ENCODE measurements at regions not wholly inside any gene's neighbourhood (a gene's known extent, or its start where the extent isn't known, plus 50 kb on each side); places are given as distances from the start of the nearest gene placed in this dataset.
A peak's percentile ranks its signal among the peaks of the same experiment; 100 is the strongest.

DNA sequence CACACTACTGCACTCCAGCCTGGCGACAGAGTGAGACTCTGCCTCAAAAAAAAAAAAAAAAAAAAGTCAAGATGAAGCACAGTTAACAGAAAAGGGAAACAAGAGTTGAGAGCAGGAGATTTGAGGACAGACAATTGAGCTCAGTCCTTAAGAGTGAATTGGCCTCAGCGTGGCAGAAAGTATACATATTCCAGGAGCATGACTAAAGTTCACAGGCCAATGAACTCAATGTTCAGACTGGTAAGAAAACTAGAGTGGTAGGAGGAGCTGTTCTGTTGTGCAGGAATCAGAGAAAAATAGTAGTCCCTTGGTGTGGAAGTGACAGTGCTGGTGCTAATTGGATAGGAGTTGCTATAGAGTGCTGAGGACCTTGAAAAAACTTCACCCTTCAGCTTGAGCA is 60.0 kb downstream of the NRN1 start:
- DNase-seq = no peak

DNA sequence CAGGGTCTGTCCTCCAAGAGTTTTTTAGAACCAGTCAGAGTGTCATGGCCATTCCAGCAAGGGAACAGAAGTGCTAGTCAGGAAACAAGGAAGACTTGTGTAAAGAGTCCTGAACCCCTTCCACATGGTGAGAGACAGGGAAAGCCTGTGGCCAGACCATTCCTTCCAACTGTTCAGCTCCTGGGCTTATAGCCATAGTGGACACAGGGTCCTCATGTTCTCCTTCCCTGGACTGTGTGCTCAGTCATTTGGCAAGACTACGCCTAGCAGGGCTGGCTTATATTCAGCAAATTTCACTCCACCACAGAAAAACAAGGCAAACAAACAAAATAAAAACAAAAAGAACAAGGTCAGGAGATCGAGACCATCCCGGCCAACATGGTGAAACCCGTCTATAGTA is 60.5 kb downstream of the NRN1 start:
- DNase-seq = no peak

DNA sequence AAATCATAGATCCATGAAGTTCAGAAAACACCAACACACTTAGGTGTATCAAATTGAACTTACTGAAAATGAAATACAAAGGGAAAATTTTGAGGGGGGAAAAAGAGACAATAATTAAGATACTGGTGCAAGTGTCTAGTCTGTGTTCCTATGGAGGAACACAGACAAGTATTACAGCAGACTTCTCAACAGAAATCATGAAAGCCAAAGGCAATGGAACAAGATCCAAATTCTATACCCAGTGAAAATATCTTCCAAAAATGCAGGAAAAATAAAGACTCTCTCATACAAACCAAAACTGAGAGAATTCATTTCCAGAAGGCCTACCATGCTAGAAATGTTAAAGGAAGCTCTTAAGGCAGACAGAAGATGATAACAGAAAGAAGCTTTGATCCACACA is 63.1 kb downstream of the NRN1 start:
- no peak for DNase-seq

DNA sequence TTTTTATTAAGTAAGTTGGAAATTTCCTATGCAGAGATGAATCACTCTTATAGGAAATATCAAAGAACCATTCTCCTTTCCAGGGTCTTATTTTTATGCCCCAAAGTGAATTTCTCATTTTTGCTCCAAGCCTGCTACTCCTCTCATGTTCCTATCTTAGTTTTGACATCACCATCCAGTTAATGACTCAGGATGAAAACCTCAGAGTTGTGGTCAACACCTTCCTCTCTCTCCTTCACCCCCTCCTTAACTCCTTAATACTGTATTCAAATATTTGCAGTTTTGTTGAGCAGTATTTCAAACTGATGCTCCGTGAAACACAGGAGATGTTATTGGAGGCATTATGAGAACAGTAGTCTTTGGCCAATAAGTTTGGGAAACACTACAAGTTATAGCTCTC is 64.1 kb downstream of the NRN1 start:
- no peak for DNase-seq

DNA sequence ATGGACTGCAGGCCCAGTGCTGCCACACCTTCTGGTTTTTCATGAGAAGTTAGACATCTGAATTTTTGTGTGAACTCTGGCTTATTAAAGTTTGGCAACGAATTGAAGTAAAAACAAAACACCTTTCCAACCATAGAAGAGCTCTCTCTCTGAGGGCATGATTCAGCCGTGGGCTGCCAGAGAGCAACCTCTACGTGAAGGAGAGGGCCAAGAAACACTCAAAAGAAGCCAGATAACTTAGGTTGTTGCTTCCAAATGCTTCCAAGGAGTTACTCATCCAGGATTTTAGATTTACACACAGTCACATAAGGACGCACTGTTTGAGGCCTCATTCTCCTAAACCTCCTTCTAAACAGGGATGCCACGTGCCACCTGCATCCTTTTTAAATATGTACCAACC is 65.5 kb downstream of the NRN1 start:
- no peak for DNase-seq

DNA sequence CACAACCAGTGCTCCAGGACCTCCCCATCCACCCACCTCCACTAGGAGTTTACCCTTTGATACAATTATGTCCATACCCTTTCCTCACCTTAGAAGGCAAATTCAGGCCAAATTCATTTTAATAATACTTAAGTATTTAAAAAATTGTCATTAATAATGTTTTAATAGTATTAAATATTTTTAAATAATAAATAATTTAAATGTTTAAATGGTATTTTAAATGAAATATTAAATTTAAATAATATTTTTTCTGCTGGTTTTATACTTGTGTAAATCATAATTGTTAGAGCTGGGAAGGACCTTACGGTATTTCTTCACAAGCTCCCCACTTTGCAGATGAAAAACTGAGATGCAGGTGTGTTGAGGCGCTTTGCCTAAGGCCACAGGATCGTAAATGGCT is 67.8 kb downstream of the NRN1 start:
- DNase-seq = no peak

DNA sequence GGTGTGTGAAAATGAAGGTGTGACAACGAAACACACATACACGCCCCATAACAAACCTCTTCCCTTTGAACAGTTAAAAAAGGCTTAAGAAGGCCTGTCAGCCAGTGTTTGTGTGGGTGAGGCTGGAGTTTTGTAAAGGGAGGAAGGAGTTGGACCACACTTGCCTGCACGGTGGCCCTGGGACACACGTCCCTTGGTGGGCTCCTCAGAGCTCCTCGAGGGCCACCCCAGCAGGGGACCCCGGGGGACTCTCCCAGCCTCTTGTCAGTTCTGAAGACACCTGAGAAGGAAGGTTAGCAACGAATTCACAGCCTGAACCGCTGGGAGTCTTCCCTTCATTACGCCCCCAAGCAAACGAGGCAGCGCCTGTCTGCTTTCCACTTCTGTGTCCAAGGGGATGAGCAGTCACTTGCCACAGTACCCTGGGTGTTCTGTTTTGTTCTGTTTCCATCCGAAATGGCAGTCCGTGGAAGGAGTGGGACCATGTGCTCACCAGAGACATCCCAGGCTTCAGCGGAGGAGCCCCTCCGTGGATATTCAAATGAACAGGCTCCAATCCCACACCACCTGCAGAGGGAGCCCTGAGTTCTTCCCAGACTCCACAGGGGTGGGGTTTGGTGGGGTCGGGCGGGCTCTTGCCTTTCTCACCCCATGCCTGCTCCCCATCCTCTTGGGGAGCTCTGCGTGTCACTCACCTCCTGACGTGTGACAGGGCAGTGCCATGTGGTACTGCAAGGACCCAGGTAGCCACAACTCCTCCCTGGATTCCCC is 68.6 kb downstream of the NRN1 start:
- DNase-seq = no peak

DNA sequence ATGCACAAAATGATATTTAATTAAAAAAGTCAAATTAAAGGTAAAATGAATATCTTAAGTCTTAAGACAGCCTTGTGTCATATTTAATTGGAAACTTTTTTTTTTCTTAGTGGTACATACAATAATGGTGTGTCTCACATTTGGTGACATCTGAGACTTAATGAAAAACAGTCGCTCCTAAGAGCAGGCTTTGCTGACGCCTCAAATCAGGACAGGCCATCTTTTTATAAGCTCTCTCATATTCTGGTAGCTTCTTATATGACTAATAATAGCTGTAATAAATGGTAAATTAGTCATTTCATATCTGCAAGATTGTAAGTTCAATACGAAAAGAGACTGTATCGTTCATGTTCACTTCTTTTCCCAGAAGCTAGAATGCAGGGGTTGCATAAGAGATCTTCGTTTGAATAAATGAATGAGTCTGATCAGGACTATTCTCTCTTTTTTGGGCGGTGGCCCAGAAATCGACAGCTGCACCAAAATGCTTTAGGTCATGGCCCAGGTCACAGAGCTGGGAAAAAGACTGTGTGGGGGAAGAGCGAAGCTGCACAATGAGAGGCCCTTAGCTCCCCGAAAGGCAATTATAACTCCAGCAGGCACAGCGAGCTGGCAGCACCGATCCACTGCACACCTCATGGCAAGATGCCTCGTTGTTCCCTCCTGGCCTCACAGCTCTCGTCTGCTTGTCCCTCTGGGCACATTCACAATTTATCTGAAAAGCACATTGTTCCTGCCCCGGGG is 69.4 kb downstream of the NRN1 start:
- peak in 1 of 2 experiments; percentile 34 for DNase-seq

DNA sequence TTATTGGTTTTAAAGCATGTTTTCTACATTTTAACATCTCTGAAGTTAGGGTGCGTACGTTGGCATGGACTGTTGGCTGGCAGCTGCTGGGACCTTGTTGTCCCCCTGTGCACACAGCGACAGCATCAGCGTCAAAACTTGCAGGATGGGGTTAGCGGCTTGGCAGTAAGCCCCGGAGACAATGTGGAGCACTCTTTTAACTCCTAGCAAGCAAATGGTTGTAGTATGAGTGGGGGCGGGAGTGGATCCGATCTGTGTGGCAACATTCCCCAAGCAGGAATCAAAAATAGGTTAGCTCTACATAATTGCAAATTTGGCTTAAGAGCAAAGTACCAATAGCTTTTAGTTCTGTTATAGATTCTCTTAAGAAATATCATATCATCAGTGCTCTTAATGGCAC is 70.1 kb downstream of the NRN1 start:
- no peak for DNase-seq

DNA sequence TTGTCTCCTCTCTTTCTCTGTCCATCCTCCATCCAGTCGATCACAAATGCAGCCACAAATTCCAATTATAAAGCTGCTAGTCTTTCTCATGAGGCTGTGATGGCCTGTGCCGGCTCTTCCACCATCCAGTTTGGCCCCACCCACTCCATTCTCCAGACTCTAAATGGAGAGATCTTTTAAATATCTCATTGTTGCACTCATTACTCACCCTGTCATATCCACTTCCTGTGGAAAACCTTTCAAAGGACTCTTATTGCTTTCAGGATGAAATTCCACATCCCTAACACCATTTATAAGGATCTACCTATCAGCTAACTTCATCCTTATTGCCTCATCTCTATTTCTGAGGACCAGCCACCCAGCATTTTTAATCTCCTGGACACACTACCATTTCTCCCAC is 70.6 kb downstream of the NRN1 start:
- no peak for DNase-seq

DNA sequence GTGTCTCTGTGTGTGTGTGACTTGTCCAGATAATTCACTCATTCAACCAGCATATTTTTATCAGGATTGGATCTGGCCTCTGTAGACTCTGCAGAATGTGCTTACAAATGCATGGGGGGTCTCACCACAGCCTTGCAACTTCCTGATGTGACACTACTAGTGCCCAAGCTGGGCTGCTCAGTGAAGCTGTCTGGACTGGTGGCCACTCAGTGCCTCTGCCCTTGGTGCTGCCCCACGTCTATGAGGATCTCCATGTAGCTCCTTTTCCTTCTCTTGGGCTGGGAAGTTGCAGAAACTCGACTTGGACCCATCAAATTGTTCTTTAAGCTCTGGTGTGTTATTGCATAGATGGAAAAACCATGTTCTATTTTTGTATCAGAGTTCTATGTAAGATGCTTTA is 75.8 kb downstream of the NRN1 start:
- DNase-seq = no peak

DNA sequence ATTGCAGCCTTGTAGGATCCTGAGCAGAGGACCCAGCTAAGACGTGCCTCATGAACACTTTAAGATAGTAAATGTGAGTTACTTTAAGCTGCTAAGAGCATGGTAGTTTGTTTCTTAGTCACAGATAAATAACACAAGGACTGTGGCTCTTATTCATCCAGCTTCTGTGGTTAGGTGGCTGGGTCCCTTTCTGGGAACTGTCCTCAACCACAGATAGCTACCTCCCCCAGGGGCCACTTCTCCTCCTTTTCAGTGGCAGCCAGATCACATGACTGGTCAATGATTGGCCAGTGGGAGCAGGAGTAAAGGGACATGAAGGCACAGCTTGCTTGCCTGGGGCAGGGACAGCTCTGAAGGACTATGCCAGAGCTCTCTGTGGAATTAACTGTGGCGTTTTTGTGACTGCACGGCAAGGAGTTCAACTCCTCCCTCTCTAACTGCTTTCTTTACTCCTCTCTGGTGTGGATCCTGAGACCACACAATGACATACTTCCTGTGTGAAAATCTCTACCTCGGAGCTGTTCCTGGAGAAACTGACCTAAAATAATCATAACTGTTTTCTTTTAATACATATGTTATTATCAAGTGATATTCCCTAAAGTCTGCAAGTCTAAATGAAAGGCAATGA is 76.5 kb downstream of the NRN1 start:
- no peak for DNase-seq

DNA sequence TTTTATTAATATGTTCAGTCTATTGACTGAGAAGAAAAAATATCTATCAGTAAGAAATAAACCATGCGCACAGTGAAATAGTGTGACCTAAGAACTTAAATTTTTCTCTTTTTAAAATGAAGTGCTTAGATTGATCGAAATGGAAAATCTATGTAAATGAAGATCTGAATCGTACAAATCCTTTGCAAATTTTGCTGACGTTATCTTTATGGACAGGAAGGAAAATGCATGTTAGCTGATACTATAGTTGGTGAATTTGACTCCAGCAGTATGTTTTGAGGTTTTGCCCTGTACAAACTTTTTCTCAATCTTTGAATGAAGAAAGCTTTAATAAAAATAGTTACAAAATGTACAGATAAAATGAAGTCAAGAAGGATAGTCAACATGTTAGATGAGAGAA is 82.9 kb downstream of the NRN1 start:
- DNase-seq = no peak

DNA sequence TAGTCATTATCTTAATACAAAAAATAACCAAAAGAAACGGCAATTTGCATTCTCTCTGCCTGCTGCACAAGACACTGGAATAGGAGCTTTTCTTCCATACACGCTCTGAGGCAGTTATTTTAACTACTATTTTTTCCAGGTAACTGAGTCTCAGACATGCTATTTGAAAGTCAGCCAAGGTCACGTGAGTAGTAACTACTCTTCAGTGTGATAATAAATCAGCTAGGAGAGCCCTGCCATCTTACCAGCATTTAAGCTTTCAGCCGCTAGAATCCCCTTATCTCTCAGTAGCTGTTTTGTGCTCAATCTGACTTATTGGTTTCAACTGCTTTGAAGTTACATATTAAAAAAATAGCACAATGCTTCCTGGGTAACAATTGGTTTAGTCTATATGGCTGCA is 84.5 kb downstream of the NRN1 start:
- no peak for DNase-seq

DNA sequence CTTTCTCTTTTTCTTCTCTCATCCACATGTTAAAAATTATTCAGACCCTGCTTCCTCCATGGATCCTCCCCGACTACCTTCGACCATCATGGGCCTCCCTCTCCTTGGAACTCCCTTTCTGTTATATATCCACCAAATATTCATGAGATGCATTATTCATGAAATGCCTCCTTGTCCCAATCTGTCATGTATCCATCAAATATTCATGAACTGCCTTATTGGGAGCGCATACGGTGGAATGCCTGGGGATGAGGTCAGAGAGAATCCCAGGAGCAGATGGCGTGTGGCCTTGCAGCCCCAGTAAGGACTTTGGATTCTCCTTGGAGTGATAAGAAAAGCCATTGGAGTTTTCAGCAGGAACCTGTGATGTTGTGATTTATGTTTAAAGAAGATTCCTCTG is 97.0 kb downstream of the NRN1 start:
- peak in 1 of 2 experiments; percentile 19 for DNase-seq

DNA sequence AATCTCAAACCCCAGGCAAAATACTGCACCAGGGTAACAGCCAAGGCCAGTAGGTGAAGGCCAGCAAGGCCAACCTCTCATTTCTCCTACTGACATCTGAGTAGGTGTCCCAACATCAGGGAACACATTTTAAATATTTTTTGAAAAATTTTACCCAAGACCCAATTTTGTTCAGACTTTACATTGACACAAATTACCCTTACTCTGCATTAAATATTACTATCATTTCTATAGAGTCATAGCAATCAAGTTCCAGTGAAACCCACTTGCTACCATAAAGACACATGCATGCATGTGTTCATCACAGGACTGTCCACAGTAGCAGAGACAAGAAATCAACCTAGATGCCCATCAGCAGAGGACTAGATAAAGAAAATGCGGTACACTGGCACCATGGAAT is 99.9 kb downstream of the NRN1 start:
- DNase-seq = no peak

DNA sequence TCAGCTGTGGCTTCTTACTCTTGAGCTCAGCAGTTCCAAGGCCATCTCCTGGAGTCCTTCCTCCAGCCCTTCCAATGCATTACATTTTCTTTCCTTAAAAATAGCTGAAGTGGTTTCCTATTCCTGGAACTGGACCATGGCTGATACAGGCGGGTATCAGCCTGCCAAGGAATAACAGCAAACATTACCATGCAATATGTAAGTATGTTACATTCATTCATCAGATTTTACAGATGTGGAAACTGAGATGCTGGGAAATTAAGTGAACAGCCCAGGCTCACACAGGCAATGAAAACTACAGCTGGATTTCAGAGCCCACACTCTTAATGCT is 100.4 kb downstream of the NRN1 start:
- no peak for DNase-seq

DNA sequence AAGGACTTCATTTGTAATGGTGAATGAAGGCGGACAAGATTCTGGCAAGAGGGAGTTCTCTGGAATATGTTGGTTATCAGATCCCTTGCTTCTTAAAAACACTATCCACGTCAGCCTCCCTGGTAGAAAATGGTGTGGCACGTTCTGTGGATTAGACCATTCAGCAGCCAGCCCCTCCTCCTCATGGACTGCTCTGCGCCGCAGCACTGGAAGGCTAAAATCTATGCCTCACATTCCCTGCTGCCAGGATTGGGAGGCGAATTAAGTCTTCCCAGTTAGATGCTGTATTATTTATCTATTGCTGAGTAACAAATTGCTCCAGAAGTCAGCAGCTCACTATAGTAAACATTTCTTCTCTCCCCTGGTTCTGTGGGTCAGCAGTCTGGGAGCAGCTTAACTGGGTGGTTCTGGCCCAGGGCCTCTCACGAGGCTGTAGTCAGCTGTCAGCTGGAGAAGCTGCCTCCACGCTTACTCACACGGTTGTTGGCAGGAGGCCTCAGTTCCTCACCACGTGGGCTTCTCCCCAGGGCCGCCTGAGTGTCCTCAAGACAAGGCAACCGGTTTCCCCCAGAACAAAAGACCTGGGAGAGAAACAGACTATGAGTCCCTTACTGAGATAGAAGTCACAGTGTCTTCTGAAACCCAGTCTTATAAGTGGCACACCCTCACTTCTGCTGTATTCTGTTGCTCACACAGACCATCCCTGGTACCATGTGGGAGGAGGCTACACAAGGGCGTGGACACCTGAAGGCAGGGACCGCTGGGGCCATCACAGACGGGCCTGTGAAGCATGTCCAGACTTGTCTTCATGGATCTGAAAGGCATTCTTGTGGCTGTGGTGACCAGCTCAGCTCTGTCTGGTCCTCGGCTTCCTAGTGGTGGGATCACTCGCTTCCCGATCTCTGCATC is 101.0 kb downstream of the NRN1 start:
- DNase-seq = peak in 1 of 2 experiments; percentile 58

DNA sequence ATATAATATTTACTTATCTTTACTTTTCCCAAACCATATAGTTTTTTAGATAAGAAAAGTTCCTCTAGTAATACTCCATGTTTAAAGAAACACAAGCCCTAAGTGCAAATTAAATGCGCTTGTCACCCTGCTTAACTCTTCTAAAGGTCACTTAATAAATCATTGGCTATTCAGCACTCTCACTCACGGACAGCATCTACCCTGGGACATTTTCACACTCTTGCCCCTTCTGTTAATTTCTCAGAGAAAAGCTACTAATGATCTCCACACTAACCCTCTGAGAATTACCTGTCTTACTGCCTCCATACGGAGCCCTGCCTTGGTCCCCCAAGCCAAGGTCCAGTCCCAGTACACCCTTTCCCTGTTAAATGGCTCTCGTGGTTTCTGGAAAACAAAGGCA is 102.2 kb downstream of the NRN1 start:
- no peak for DNase-seq

DNA sequence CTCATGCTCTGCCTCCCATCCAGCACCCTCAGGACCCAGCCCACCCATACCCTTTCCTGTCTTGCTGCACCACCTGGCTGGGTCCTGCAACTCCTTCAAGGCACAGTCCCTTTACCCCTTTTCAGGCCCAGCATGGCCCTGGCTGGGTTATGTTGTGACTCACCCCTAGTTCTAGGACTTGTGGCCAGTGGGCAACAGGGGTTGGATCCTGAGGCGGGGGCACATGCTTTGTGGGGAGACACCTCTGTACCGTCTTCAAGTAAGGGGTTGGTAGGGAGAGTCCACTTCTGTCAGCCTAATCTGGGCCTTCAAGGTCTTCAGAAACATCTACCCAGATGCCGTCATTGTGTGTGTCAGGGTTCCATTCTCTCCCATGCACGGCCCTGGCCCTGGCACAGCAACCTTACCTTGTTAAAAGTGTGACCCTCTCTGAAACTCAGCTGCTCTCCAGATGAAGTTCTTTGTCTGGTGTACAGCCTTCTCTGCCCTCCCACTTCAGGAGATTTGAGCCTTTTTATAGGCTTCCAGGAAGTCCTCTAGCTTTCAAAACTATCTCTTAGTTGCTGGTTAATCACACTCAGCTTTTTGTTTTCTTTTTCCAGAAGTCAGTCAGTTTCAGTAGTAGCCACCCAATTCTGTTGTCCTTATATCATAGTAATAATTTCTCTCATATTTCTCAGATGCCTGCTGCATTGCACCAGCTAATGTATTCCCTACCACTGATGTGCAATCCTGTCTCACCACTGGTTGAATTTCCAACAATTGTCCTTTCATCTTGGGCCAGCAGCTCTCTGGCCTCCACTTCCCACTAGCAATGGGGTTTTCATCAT is 107.3 kb downstream of the NRN1 start:
- DNase-seq = no peak

DNA sequence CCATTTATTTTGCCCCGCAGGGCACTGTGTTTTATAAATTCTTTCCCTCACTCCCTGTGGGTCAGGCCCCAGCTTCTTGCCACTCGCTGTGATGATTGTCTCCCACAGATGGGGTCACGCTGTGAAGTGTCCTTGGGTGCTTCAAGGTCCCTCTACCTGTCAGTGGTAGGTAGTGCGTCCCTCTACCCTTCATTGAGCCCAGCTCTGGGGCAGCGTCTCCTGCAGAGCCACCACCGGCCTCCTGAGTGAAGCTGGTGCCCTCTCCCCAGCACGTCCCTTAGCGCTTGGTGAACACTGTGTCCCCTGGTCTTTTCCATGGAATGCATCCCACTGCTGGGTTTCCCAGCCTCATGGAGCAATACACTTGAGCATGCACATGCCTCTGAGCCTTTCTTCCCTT is 108.2 kb downstream of the NRN1 start:
- DNase-seq = no peak

DNA sequence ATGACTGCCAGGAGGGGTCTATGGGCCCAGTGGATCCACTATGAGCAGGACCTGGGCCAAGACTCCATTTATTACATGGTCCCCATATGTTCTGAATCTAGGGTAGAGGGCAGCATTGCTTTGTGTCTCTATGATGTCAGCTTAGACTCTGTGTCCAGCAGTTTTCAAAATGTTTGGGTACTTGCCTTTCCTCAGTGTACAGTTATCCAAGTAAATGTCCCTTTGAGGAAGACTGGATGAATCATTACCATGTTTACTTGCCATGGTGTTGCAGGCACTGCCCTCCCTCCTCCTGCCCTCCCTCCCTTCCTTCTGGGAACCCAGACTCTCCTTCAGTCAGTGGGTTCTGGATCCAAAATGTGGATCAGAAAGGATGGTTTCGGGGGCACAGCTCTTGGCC is 108.6 kb downstream of the NRN1 start:
- no peak for DNase-seq

Data from NCI-H446 (cell line).